HG03066 (cell line): ENCODE measurements at regions not wholly inside any gene's neighbourhood (a gene's known extent, or its start where the extent isn't known, plus 50 kb on each side); places are given as distances from the start of the nearest gene placed in this dataset.

Experiments used
- ATAC-seq: cut with Tn5 transposase; IDR thresholded peaks from one replicate; pipeline ENCODE4 v1.9.1; 2021; ENCODE audit warnings: low read depth; ENCODE audit not compliant: unreplicated experiment

DNA sequence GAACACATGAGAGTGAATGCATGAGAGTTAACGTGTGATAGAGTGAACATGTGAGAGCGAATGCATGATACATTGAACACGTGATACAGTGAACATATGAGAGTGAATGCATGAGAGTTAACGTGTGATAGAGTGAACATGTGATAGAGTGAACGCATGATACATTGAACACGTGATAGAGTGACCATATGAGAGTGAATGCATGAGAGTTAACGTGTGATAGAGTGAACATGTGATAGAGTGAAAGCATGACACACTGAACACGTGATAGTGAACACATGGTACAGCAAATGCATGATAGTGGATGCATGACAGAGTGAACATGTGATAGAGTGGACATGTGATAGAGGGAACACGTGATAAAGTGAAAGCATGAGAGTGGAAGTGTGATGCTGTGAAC lies 517.9 kb downstream of the EIPR1 start:
- no peak for ATAC-seq

DNA sequence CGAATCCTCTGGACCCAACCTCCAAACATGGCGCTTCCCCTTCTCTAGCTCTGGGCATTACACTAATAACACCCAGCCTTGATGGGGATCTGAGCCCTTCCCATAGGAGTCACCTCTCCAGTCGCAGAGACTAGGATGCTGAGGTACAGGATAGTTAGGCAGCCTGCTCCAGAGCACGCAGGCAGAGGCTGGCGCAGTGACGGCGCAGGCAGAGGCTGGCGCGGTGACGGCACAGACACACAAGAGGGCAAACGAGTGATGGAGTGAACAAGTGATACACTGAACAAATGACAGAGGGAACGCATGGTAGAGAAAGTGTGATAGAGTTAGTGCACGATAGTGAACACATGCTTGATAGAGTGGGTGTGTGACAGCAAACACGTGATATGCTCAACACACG lies 518.5 kb downstream of the EIPR1 start:
- ATAC-seq, result no peak

DNA sequence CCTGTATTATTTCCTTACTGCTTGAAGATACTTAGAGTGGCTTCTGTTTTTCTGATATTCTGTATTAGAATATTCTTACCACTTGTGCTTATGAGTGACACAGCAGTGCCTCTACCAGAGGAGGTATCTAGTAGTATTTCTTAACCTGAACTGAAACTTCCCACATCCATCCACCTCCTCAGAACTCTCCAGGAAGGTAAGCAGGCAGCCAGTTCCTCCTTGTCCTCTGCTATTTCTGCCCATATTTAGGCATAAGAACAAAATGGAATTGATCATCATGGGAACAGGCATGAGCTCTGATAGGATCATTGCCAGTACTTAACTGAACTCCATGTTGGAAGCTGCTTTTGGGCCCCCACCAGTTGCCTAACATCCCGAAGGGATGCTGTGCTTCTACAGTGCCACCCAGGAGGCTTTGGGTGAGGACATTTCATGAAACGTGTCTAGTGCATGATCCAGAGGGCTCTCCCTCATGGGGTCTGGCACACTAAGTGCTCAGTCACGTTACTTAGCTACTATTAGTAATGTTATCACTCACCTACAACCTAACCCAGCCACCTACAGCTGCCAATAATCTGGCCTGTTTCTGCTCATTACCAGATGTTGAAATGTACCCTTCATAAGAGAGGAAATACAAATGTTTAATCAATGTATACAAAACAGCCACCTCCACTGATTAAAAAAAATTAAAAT lies 520.7 kb downstream of the EIPR1 start:
- no peak for ATAC-seq

DNA sequence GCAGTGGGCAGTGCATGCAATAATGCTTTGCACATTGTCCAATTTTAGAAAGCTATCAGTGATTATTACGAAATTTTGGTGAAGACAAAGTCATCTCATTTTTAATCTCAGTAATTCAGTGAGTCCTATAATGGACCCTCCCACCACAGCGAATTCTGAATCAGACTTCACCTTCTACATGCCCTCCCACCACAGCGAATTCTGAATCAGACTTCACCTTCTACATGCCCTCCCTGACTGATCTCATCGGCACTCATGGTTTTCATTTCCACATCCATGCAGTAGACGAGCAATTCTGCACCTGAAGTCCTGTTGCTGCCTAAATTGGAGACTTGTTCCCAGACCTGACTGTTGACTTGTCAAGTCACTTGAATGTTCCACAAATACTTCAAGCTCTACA lies 522.3 kb downstream of the EIPR1 start:
- no peak for ATAC-seq

DNA sequence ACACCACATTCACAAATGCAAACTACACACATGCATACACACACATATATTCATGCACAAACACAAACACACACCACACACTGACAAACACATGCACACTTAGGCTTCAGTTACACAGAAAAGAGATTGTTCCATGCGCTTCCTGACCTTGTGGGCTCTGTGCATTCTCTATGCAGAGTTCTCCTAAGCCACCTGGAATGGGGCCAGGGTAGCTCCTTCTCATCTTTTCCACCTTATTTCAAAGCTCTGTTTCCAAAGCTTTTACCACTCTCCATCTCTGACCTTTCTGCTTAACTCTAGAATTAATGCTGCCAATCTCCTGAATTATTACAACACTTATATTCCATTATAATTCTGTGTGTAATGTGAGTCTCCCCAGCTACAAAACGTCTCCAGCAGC lies 522.3 kb upstream of the MYT1L start:
- no peak for ATAC-seq

DNA sequence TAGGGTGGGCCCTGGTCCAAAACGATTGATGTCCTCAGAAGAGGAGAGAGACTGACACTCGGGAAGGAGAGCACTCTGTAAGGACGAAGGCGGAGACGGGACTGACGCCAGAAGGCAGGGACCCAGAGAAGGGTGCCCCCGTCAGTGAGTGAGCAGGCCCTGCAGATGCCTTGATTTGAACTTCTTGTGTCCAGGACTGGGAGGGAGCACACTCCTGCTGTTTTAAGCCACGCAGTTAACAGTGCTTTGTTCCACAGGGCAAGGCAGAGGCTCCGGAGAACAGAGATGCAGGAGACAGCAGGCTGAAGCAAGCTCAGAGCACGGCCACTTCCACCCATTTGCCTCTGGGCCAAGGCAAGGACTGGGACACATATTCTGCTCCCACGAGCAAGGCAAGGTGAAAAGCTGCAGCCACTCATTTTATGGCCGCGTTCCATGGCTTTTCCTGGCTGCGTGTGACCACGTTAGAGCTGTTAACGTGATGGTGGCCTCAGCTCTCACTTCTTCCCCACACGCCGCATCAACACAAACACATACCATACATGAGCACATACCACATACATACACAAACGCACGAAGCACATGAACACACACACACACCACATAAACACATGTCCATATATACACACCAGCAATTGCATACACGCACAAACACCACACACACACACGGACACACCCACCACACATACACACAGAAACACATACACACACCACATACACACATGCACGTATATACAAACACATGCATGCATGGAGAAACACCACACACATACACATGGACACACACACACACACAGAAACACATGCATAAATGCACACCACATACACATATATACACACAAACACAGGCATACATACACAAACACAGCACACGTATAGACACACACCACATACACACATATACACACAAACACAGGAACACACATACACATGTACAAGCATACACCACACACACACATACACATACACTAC lies 521.0 kb upstream of the MYT1L start:
- no peak for ATAC-seq

DNA sequence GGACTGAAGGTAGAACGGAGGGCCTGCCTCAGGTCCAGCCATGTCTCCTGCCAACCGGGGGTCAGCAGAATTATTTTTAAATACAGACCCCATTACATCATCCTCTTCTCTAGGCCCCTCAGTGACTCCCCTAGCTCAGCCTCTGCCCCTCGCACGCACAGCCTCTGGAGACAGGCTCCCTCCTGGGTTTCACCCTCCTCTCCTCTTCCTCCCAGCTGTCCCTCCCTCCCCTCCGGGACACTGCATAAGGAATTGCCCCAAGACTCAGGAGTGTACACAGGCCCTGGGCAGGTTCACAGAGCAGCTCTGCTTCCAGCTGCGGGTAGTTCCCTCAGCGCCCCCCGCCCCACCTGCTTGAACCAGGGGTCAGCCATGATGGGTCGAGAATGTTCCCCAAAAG lies 520.2 kb upstream of the MYT1L start:
- no peak for ATAC-seq

DNA sequence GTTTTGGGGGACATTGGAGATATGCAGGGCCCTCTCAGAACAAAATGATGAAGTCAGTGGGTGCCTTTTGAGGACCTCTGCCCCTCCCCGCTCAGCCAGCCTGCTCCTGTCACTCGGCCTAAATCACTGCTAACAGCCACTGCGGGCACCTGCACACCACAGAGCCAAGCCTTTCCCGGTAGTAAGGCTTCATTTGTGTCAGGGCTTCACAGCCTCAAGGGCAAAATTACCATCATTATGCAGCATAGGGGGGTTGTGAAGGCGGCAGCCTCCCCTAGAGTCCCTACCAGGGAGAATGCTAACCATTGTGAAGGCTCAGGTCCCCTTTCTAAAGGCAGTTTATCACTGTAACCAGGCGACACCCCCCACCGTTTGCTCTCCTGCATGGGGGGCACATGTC lies 519.8 kb upstream of the MYT1L start:
- ATAC-seq, result no peak

DNA sequence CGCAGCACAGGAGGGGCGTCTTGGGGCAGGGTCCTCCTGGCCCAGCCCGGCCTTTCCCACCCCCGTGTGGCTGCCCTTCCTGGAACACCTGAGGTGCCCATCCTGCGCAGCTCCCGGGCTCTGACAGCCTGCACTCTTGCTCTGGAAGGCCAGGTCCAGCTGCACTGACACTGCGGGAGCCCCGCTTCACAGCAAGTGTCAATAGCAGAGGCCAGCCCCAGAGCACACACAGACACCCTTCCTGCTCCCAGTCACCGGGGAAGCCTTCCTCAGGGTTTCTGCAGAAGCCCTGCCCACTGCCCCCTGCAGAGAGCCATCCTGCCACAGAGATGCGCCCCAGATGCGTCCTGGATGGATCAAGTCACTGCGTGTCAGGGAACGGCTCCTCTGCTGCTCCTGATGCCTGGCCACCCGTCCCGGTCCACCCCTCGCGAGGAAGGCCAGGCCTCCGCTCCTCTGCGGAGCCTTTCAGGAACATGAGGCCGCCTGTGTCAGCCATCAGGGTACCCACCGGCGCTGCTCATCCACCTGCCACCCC lies 519.2 kb upstream of the MYT1L start:
- ATAC-seq, result no peak

DNA sequence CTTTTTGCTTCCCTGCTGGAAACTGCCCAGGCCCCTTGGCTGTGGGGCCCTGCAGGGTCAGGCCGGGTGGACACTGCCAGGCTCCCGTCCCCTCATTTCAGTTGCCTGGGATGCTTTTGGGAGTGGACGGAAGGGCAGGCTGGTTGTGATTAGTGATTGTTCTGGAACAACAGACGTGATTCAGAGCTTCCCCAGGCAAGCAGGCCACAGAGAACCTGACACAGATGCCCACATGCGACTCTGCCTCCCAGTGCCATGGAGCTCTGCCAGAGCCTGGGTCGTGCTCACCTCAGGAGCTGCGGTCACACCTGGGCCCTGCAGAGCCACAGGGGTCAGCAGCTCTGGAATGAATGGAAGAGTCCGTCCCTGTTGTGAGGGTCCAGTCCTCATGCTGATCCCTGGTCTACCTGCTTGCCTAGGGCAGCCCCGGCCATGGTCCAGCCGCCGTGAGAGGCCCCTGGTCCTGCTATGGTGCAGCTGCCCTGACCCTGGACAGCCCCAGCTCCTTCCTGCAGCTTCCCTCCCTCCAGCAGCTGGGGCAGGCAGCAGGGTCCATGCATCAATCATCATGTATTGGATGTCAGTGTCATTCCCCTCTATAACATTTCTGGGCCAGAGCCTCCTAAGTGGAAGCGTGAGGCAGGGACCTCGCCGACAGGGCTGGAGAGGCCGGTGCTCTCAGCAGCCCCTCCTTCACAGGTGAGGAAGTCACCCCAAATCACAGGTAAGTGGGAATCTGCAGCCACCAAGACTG lies 518.6 kb upstream of the MYT1L start:
- no peak for ATAC-seq

DNA sequence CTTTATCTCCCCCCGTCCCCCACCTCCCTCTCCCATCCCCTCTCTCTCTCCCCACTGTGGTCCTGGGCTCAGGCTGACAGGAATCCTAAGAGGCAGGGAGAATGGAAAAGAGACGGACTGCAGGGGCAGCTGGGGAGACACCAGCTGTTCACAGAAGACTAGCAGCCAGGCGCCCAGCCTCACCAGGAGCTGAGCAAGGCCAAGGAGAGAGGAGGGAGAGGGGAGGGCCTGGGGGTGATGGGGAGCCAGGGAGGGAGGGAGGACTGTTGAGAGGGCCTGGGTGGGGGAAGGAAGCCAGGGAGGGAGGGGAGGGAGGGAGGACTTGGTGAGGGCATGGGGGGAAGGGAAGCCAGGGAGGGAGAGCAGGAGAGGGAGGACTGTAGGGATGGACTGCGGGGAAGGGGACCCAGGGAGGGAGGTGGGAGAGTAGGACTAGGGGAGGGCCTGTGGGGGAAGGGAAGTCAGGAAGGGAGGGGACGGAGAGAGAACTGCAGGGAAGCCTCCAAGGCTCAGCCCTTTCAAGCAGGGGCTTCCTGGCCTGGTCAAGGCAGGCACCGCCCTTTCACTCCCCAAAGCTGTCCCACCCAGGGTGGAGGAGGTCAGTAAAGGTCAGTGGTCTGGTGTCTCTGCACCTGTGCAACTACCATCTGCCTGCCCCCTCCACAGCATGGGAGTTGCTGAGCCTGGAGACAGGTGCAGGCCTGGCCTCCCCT lies 517.7 kb upstream of the MYT1L start:
- ATAC-seq, result no peak

DNA sequence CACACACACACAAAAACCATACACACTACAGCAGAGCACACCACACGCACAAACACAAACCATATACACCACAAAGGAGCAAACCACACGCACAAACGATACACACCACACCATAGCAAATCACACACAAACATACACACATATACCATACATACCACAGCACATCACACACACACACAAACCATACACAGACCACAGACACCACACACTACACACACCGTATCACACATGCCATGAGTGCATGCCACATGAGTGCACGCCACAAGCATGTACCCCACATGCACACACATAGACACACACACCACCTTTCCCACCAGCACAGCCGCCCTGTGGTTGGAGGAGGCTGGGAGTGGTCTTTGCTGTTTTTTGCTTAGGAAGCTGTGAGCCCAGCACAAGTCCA lies 517.1 kb upstream of the MYT1L start:
- no peak for ATAC-seq

DNA sequence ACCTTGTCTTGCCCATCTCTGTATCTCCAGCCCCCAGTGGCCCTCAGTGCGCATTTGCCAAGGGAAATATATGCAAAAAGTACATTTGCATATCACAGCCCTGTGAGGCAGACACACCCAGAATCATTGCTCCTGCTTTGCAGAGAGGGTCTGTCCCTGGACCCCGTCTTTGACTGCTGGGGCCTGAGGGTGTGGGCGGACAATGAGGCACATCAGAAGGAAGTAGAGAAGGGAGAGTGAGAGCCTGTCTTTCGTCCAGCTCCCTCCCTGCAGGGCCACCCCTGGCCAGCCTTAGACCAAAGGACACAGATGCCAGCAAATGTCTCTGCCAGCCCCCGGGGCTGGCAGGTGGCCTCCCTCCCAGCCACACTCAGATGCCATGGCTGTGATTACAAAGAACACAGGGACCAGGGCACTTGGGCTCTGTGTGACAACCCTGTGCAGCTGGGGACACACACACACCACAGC lies 516.2 kb upstream of the MYT1L start:
- no peak for ATAC-seq

DNA sequence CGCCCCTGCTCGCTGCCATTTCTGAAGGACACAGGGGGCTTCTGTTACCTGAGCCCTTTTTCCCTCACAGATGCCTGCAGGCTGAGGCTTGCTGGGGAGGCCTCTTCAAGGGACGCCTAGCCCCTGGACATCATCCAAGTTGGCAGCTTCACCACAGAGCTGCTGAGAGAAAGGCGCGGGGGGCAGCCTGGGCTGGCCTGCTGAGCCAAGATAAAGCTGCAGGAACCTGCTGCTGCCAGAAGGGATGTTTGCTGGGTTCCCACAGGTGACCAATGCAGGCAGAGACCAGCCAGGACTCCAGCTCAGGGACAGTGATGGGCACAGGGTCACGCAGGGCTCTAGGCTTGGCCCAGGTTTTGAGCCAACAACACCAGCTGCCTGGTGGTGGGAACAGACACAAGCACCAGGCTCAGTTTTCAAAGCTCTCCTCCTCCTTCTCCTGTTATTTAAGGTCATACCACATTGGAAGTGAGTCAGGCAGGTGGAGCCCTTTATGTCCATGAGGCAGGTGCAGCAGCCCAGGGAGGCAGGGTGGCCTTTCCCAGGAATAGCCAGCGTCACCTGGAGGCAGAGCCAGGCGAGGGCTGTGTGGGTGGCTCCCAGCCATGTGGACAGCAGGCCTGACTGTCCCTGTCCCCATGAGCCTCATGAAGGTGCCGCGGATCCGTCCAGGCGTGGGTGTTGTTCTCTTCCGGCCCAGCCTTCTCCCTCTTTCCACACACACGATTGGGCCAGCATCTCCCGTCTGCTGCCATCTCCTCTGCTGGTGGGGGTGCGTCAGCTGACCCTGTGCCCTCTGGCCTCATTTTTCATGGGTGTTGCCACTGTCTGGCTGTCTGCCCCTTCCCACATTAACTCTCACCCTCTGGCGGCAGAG lies 515.5 kb upstream of the MYT1L start:
- ATAC-seq, result no peak

DNA sequence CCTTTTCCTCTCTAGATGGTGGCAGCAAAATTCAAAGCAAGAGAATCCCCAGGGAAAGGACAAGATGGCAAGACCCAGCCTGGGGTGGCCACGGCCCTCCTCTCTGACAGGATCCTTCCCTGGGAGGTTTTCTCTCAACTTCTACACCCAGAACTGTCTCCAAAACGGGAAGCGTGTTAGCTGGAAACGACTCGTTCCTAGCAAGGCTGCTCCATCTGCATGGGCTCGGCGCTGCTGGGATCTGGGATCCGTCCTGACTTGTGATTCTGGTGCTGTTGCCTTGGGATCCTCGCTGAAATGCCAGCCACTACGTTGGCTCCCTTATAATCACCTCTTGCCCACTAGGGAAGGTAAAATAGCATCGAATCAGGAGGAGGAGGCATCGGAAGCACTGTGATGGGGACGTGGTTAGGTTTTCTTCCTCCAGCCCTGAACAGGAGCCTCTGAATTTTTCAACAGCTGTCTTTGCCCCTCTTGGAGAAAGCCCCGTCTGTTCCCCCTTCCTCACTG lies 514.8 kb upstream of the MYT1L start:
- no peak for ATAC-seq

DNA sequence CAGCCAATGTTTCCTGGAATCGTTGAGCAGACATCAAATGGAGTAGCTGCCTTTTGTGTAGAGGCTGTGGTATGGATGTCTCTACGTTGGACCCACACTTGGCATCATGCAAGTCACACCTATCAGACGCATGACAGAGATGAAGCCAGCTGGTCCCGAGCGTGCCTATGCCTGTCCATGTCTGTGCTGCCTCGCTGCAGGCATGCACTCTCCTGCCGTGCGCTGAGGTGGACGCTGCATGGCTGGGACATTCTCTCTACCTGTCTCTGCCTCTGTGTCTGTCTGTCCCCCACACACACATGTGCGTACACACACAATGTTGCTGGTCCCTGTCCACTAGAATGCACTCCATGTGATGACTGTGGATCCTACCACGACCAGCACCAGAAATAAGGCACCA lies 514.2 kb upstream of the MYT1L start:
- ATAC-seq, result no peak

DNA sequence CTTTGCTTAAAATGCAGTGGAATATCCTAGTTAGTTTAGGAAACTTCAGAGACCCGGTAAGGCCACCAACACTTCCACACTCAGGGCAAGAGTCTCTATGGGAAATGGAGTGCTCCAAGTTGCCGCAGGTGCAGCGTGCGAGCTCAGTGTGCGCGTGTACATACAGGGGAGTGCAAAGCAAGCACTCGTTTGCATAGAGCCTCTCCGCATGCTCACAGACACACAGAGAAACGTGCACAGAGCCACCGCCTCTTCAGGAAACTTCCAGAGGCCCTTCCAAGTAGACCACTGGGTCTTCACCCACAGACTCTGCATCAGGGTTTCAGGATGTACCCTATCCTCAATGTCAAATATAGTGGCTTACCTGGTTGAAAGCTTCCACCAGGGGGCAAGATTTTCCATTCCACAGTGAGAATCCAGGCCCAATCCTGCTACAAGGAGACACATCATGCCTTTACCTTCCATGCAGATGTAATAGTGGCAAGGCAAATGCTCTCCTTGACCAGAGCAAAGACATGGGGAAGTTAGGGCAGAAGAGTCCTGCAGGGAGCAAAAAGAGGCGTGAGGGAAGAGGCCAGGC lies 513.0 kb upstream of the MYT1L start:
- no peak for ATAC-seq

DNA sequence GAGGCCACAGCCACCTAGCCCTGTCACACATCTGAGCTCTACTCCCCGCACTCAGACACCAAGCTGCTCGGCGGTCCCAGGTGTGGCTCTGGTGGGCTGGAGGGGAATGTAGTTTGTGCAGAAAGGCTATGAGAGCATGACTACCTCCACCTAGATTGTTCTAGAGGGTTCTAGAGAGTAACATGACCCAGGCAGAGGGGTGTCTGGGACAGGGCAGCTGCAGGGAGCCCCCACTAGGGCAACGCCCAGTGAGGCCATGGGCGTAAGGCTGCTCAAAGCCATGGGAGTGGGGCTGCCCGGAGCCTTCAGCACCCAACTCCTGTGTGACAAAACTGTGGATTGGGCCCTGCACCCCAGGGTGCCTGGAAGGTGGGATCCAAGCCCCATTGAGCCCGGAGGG lies 511.4 kb upstream of the MYT1L start:
- ATAC-seq, result no peak
